GM12873 (cell line): ENCODE measurements at regions not wholly inside any gene's neighbourhood (a gene's known extent, or its start where the extent isn't known, plus 50 kb on each side); places are given as distances from the start of the nearest gene placed in this dataset.

ENCODE experiments used
- CTCF ChIP-seq: IDR thresholded peaks from 2 replicates; pipeline ENCODE4 v1.5.1; 2012; ENCODE audit warnings: low read depth, mild to moderate bottlenecking, moderate library complexity, low read length, control low read depth; ENCODE audit not compliant: insufficient read depth; ENCODE audit errors: missing control alignments

- TF ChIP-seq CTCF, result no peak
These were observed 173.2 kb upstream of the PRPS1L1 start for GRCh38 chr7:18200855-18201254.

- no peak for TF ChIP-seq CTCF
These were observed 173.7 kb upstream of the PRPS1L1 start for GRCh38 chr7:18201350-18201749.

- TF ChIP-seq CTCF, result no peak
These were observed 174.8 kb upstream of the PRPS1L1 start for GRCh38 chr7:18202315-18203045.

- no peak for TF ChIP-seq CTCF
These were observed 178.7 kb upstream of the PRPS1L1 start for GRCh38 chr7:18206331-18206730.

GRCh38 chr7:18208921-18209320 is 181.3 kb upstream of the PRPS1L1 start:
- no peak for TF ChIP-seq CTCF

- TF ChIP-seq CTCF, result no peak
These were observed 182.7 kb upstream of the PRPS1L1 start for GRCh38 chr7:18210377-18210776.

- TF ChIP-seq CTCF, result no peak
These were observed 183.1 kb upstream of the PRPS1L1 start for GRCh38 chr7:18210788-18211187.
